ENCODE measurements at regions not wholly inside any gene's neighbourhood (a gene's known extent, or its start where the extent isn't known, plus 50 kb on each side); places are given as distances from the start of the nearest gene placed in this dataset.
"Not testable (repeated sequence)": the region's sequence is repeated elsewhere in the genome, so short reads cannot be mapped to it uniquely, and the experiment has no call there.

DNA sequence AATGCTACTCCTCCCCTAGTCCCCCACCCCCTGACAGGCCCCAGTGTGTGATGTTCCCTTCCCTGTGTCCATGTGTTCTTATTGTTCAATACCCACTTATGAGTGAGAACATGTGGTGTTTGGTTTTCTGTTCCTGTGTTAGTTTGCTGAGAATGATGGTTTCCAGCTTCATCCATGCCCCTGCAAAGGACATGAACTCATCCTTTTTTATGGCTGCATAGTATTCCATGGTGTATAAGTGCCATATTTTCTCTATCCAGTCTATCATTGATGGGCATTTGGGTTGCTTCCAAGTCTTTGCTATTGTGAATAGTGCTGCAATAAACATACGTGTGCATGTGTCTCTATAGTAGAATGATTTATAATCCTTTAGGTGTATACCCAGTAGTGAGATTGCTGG lies 78.1 kb upstream of the STK38L start:
- Mint-ChIP-seq H3K4me1 (peaks cover 0 to 11% (median 4%) of the 10 kb centered on the region in 4 donors), H3K9me3 (peaks cover 0 to 17% (median 6%) of the 10 kb centered on the region in 7 donors), H3K27ac (peak overlapping the region in 1 of 3 donors; percentile 50)
- DNase-seq; H3K27me3 Mint-ChIP-seq; H3K4me3 Mint-ChIP-seq; H3K4me1 ChIP-seq (ENCODE audit: control insufficient read depth, insufficient read depth, low read length, poor library complexity, severe bottlenecking); H3K9me3 ChIP-seq (ENCODE audit: control insufficient read depth in 2 of 2, low read length in 2 of 2); H3K4me3 ChIP-seq (ENCODE audit: low read depth, low read length); H3K27me3 ChIP-seq (ENCODE audit: control insufficient read depth, insufficient read depth, low read length); ATAC-seq (ENCODE audit: low read depth in 2 of 2); H3K27ac ChIP-seq (ENCODE audit: insufficient read depth, low read length, poor library complexity, severe bottlenecking); H3K36me3 Mint-ChIP-seq; H3K36me3 ChIP-seq (ENCODE audit: control insufficient read depth, insufficient read depth, low read length): not testable (repeated sequence)

DNA sequence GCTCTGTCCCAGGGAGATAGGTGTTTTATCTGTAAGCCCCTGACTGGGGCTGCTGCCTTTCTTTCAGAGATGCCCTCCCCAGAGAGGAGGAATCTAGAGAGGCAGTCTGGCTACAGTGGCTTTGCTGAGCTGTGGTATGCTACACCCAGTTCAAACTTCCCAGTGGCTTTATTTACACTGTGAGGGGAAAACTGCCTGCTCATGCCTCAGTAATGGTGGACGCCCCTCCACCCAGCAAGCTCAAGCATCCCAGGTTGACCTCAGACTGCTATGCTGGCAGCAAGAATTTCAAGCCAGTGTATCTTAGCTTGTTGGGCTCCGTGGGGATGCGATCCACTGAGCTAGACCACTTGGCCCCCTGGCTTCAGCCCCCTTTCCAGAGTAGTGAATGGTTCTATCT lies 72.6 kb upstream of the STK38L start:
- not testable (repeated sequence) for H3K36me3 ChIP-seq (ENCODE audit: control insufficient read depth, insufficient read depth, low read length); H3K4me1 Mint-ChIP-seq; ATAC-seq (ENCODE audit: low read depth in 2 of 2); H3K4me3 ChIP-seq (ENCODE audit: low read depth, low read length); H3K27me3 Mint-ChIP-seq; H3K36me3 Mint-ChIP-seq; DNase-seq; H3K9me3 ChIP-seq (ENCODE audit: control insufficient read depth in 2 of 2, low read length in 2 of 2); H3K27ac Mint-ChIP-seq; H3K4me3 Mint-ChIP-seq; H3K4me1 ChIP-seq (ENCODE audit: control insufficient read depth, insufficient read depth, low read length, poor library complexity, severe bottlenecking); H3K27me3 ChIP-seq (ENCODE audit: control insufficient read depth, insufficient read depth, low read length); H3K27ac ChIP-seq (ENCODE audit: insufficient read depth, low read length, poor library complexity, severe bottlenecking)
- H3K9me3 Mint-ChIP-seq = peaks cover 0 to 31% (median 6%) of the 10 kb centered on the region in 7 donors

DNA sequence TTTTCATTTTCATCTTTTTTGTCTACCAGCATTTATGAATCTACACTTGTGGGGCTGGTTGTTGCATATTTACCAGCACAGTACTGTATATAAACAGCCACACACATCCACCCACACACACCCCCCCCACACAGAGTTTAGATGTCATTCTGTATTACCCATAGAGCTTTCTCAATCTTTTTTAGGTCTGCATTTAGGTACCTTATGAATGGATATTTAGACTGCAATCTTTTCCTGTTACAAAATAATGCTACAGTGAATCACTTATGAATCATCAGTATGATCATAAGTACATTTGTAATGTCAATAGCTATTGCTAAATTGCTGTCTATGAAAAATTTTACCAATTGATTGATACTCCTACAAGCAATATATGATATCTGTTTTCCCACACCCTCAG lies 67.3 kb upstream of the STK38L start:
- H3K4me3 Mint-ChIP-seq = no peak overlapping the region
- peaks cover 0 to 10% (median 0%) of the 10 kb centered on the region in 7 donors for H3K9me3 Mint-ChIP-seq
- no peaks in the 10 kb centered on the region for H3K27me3 Mint-ChIP-seq
- no peaks in the 10 kb centered on the region for H3K27me3 ChIP-seq (ENCODE audit: control insufficient read depth, insufficient read depth, low read length)
- no peak overlapping the region for H3K27ac Mint-ChIP-seq
- DNase-seq (peak in 1 of 3 donors; percentile 9), ATAC-seq (ENCODE audit: low read depth in 2 of 2) (no peak)
- H3K36me3 Mint-ChIP-seq = peaks cover 5% of the 10 kb centered on the region
- H3K9me3 ChIP-seq (ENCODE audit: control insufficient read depth in 2 of 2, low read length in 2 of 2) = peaks cover 0 to 2% of the 10 kb centered on the region in 2 experiments
- no peak overlapping the region for H3K4me3 ChIP-seq (ENCODE audit: low read depth, low read length)
- peaks cover 11 to 23% (median 19%) of the 10 kb centered on the region in 4 donors for H3K4me1 Mint-ChIP-seq
- H3K36me3 ChIP-seq (ENCODE audit: control insufficient read depth, insufficient read depth, low read length) = no peaks in the 10 kb centered on the region
- H3K4me1 ChIP-seq (ENCODE audit: control insufficient read depth, insufficient read depth, low read length, poor library complexity, severe bottlenecking) = peaks cover 6% of the 10 kb centered on the region
- H3K27ac ChIP-seq (ENCODE audit: insufficient read depth, low read length, poor library complexity, severe bottlenecking) = no peak overlapping the region

DNA sequence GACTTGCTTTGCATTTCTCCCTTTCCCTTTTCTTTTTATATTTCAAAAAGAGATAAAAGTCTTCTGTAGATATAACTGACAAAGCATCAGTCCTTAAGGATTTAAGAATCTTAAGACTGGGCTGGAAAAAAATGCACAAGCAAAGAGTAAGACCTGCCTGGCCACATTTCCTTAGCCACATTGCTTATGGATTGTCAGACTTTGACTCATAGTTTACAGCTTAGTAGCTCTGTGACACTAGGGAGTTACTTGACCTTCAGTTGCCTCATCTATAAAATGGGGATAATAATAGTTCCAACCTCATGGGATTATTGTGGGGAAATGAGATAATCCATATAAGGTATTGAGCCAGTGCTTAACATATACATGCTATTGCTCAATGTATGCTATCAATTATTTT lies 66.4 kb upstream of the STK38L start:
- Mint-ChIP-seq H3K9me3 (peaks cover 0 to 6% (median 0%) of the 10 kb centered on the region in 7 donors), H3K4me3 (no peak overlapping the region), H3K27me3 (no peaks in the 10 kb centered on the region), H3K36me3 (no peaks in the 10 kb centered on the region), H3K27ac (no peak overlapping the region), H3K4me1 (peaks cover 11 to 23% (median 19%) of the 10 kb centered on the region in 4 donors)
- Histone ChIP-seq H3K4me3 (ENCODE audit: low read depth, low read length) (no peak overlapping the region), H3K27ac (ENCODE audit: insufficient read depth, low read length, poor library complexity, severe bottlenecking) (no peak overlapping the region), H3K9me3 (ENCODE audit: control insufficient read depth in 2 of 2, low read length in 2 of 2) (peaks cover 0 to 2% of the 10 kb centered on the region in 2 experiments), H3K36me3 (ENCODE audit: control insufficient read depth, insufficient read depth, low read length) (no peaks in the 10 kb centered on the region), H3K4me1 (ENCODE audit: control insufficient read depth, insufficient read depth, low read length, poor library complexity, severe bottlenecking) (peaks cover 6% of the 10 kb centered on the region), H3K27me3 (ENCODE audit: control insufficient read depth, insufficient read depth, low read length) (no peaks in the 10 kb centered on the region)
- no peak for ATAC-seq (ENCODE audit: low read depth in 2 of 2)
- no peak for DNase-seq

DNA sequence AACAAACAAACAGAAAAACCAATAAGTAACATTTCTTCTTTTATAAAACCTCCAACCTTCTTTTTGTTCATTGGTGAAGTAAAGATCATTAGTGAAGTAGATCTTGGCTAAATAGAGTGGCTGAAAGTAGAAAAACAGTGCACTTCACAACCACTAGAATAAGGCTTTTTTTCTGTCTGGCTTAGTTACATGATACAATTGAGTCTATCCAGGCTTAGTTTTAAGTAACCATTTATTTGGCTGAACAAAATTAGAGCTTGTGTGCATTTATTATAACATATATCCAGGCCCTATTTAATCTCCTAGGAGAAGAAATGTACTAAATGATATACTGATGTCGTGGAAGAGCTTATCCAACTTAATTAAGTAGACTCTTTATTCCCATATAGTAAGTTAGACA lies 65.8 kb upstream of the STK38L start:
- no peak overlapping the region for H3K27ac ChIP-seq (ENCODE audit: insufficient read depth, low read length, poor library complexity, severe bottlenecking)
- no peaks in the 10 kb centered on the region for H3K27me3 ChIP-seq (ENCODE audit: control insufficient read depth, insufficient read depth, low read length)
- no peaks in the 10 kb centered on the region for H3K36me3 Mint-ChIP-seq
- peaks cover 0 to 1% (median 0%) of the 10 kb centered on the region in 7 donors for H3K9me3 Mint-ChIP-seq
- H3K27ac Mint-ChIP-seq = no peak overlapping the region
- ATAC-seq (ENCODE audit: low read depth in 2 of 2) = no peak
- H3K4me3 Mint-ChIP-seq = no peak overlapping the region
- H3K4me1 ChIP-seq (ENCODE audit: control insufficient read depth, insufficient read depth, low read length, poor library complexity, severe bottlenecking) = peaks cover 6% of the 10 kb centered on the region
- H3K4me3 ChIP-seq (ENCODE audit: low read depth, low read length) = no peak overlapping the region
- H3K4me1 Mint-ChIP-seq = peaks cover 11 to 23% (median 19%) of the 10 kb centered on the region in 4 donors
- no peaks in the 10 kb centered on the region for H3K36me3 ChIP-seq (ENCODE audit: control insufficient read depth, insufficient read depth, low read length)
- H3K9me3 ChIP-seq (ENCODE audit: control insufficient read depth in 2 of 2, low read length in 2 of 2) = peaks cover 0 to under 1% of the 10 kb centered on the region in 2 experiments
- no peaks in the 10 kb centered on the region for H3K27me3 Mint-ChIP-seq
- DNase-seq = no peak

DNA sequence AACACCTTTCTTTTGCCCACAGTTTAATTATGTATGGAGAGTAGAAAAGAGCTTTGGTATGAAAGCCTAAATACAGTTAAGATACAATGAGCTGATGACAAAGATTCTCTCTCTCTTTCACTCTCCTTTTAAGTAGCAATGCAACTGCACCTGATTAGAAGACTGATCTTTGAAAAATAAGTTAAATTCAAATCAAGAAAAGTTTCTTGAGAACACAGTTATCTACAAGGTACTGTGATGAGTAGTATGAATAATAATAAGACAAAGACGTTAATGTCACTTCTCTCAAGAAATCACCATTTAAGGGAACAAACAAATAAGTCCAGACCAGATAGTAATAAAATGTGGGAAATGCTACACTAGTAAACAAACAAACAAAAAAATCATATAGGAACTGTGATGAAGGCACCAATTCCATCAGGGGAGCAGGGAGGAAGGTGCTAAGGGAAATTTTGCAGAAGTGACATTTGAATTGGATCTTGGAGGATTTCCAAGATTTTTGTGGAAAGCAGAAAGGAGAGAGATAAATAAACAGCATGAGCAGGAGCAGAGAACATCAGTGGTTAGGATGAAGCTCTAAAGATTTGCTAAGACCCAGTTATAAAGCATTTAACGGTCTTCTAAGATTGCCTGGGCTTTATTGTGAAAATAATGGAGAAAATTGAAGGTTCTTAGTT lies 65.2 kb upstream of the STK38L start:
- H3K9me3 Mint-ChIP-seq = no peaks in the 10 kb centered on the region
- H3K27ac Mint-ChIP-seq = peak overlapping the region; percentile 12 to 60 (median 31)
- no peaks in the 10 kb centered on the region for H3K36me3 Mint-ChIP-seq
- H3K27me3 Mint-ChIP-seq = no peaks in the 10 kb centered on the region
- Histone ChIP-seq H3K27me3 (ENCODE audit: control insufficient read depth, insufficient read depth, low read length) (no peaks in the 10 kb centered on the region), H3K27ac (ENCODE audit: insufficient read depth, low read length, poor library complexity, severe bottlenecking) (no peak overlapping the region), H3K4me3 (ENCODE audit: low read depth, low read length) (peak overlapping the region; percentile 62), H3K9me3 (ENCODE audit: control insufficient read depth in 2 of 2, low read length in 2 of 2) (no peaks in the 10 kb centered on the region), H3K4me1 (ENCODE audit: control insufficient read depth, insufficient read depth, low read length, poor library complexity, severe bottlenecking) (peaks cover 6% of the 10 kb centered on the region), H3K36me3 (ENCODE audit: control insufficient read depth, insufficient read depth, low read length) (no peaks in the 10 kb centered on the region)
- ATAC-seq (ENCODE audit: low read depth in 2 of 2) (no peak), DNase-seq (peak in 1 of 3 donors; percentile 20)
- H3K4me1 Mint-ChIP-seq = peaks cover 11 to 23% (median 19%) of the 10 kb centered on the region in 4 donors
- H3K4me3 Mint-ChIP-seq = peak overlapping the region in 3 of 4 donors; percentile 6 to 16 (median 12)

DNA sequence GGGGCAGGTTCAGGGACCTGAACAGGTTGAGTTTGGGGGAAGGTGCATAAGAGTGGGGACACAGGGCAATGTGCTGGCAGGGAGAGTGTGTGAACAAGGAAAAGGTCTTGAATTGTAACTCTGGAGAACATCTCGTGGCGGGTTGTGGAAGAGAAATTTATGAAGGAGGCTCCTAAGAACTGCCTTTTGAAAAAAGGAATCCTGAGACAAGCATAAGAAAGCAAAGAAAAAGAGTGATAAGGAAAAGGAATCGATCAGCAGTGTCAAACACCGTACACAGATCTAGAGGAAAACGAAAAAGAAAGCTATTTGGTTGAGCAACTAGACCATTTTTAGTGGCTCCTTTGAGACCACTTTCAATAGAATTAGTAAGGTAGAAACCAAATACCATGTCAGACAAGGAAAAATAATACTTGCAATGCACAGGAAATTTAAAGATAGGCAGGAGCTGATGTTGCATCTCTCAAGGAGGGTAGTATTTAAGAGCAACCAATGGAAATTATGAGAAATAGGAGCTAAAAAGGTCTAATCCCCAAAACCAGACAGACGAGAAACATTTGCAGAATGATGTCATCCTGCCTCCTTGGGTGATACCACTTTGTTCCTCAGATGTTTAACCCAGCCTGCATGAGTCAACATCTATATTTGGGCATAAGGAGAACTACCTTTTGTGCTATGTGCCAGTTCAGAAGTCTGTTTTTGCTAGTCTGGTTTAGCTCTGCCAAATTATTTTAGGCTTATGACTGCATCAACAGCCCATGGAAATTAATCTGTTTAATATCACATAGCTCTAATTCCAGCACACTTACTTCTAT lies 64.5 kb upstream of the STK38L start:
- peak overlapping the region in 2 of 4 donors; percentile 12 to 16 for H3K4me3 Mint-ChIP-seq
- H3K9me3 Mint-ChIP-seq = no peaks in the 10 kb centered on the region
- Histone ChIP-seq H3K36me3 (ENCODE audit: control insufficient read depth, insufficient read depth, low read length) (no peaks in the 10 kb centered on the region), H3K4me3 (ENCODE audit: low read depth, low read length) (peak overlapping the region; percentile 62), H3K27me3 (ENCODE audit: control insufficient read depth, insufficient read depth, low read length) (no peaks in the 10 kb centered on the region), H3K9me3 (ENCODE audit: control insufficient read depth in 2 of 2, low read length in 2 of 2) (no peaks in the 10 kb centered on the region), H3K27ac (ENCODE audit: insufficient read depth, low read length, poor library complexity, severe bottlenecking) (peak overlapping the region; percentile 9), H3K4me1 (ENCODE audit: control insufficient read depth, insufficient read depth, low read length, poor library complexity, severe bottlenecking) (peaks cover 6% of the 10 kb centered on the region)
- peak overlapping the region; percentile 12 to 60 (median 31) for H3K27ac Mint-ChIP-seq
- H3K27me3 Mint-ChIP-seq = no peaks in the 10 kb centered on the region
- DNase-seq = peak in 2 of 3 donors; percentile 14 to 80
- no peaks in the 10 kb centered on the region for H3K36me3 Mint-ChIP-seq
- ATAC-seq (ENCODE audit: low read depth in 2 of 2) = peak; percentile 79 to 85
- peaks cover 11 to 29% (median 23%) of the 10 kb centered on the region in 4 donors for H3K4me1 Mint-ChIP-seq

All from CD4-positive, CD25-positive, alpha-beta regulatory T cell (primary cell).